22Rv1 (cell line): ENCODE measurements at regions not wholly inside any gene's neighbourhood (a gene's known extent, or its start where the extent isn't known, plus 50 kb on each side); places are given as distances from the start of the nearest gene placed in this dataset.

Experiments
- CTCF ChIP-seq: fragments of 450-650 bp; IDR thresholded peaks from 2 replicates; pipeline ENCODE4 v1.5.1; 2017; ENCODE audit warnings: mild to moderate bottlenecking
- ZFX ChIP-seq: fragments of 450-650 bp; IDR thresholded peaks from 2 replicates; pipeline ENCODE4 v1.6.1; 2017; ENCODE audit warnings: antibody characterized with exemption, borderline replicate concordance

DNA sequence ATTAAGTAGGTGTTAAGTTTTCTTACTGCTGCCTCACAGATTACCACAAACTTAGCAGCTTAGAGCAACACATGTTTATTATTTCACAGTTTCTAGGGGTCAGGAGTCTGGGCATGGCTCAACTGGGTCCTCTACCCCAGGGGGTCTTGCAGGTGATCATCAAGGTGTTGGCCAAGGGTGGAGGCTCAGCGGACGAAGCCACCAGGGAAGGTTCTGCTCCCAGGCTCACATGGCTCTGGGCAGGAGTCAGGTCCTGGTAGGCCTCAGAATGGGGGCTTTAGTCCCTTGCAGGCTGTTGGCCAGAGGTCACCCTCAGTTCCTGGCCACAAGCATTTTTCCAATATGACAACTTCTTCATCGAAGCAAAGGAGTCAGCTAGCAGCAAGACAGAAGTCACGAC lies 362.5 kb downstream of the PREX1 start:
- no peak for TF ChIP-seq CTCF
- TF ChIP-seq ZFX, result no peak
